ENCODE measurements at regions not wholly inside any gene's neighbourhood (a gene's known extent, or its start where the extent isn't known, plus 50 kb on each side); places are given as distances from the start of the nearest gene placed in this dataset.

GRCh38 chr3:16671690-16672089 lies 66.5 kb upstream of the DAZL start:
- peaks cover 33% of the 10 kb centered on the region for H3K79me2 ChIP-seq (replicated peaks; ENCODE audit: insufficient read depth)
- peaks cover 39% of the 10 kb centered on the region for H3K4me1 Mint-ChIP-seq
- H3F3A ChIP-seq (replicated peaks; ENCODE audit: low read depth): peaks cover 7% of the 10 kb centered on the region
- peak overlapping the region; percentile 54 for H3K4me2 ChIP-seq
- H3K4me1 ChIP-seq (ENCODE audit: insufficient read depth): peaks cover 37% of the 10 kb centered on the region
- no peaks in the 10 kb centered on the region for H4K20me1 ChIP-seq (replicated peaks; ENCODE audit: insufficient read depth)
- H2AFZ ChIP-seq: no peak overlapping the region
- H3K4me3 Mint-ChIP-seq: no peak overlapping the region
- TF ChIP-seq CTCF (conservative IDR thresholded peaks at IDR 0.05; ENCODE audit: low read depth in 2 of 2): no peak
- TF ChIP-seq NANOG (IDR thresholded peaks at IDR 0.05; ENCODE audit: borderline replicate concordance): peak; percentile 27; the same call in 1 of the 2 replicates
- H3K27ac Mint-ChIP-seq: peak overlapping the region; percentile 84
- H3K9me3 Mint-ChIP-seq: peaks cover 42% of the 10 kb centered on the region
- peaks cover 3% of the 10 kb centered on the region for H3K27me3 Mint-ChIP-seq (ENCODE audit: insufficient read depth, low read depth, poor library complexity)
- peak overlapping the region; percentile 95 for H3K27ac ChIP-seq (ENCODE audit: low read depth)
- no peaks in the 10 kb centered on the region for H3K27me3 ChIP-seq (ENCODE audit: insufficient read depth)
- DNase-seq (ENCODE audit: low spot score) (peak; percentile 88), ATAC-seq (peak; percentile 85)
- H3K36me3 ChIP-seq (ENCODE audit: insufficient read depth): peaks cover 30% of the 10 kb centered on the region
- H3K4me3 ChIP-seq: peak overlapping the region; percentile 11; the same call in 1 of the 2 replicates
- peaks cover 69% of the 10 kb centered on the region for H3K36me3 Mint-ChIP-seq (ENCODE audit: low read depth)
- no peaks in the 10 kb centered on the region; the same call in 1 of the 2 replicates for H3K9me2 ChIP-seq (ENCODE audit: insufficient read depth)

- peaks cover 37% of the 10 kb centered on the region for H3K4me1 ChIP-seq (ENCODE audit: insufficient read depth)
- H3K27ac ChIP-seq (ENCODE audit: low read depth): peak overlapping the region; percentile 95
- no peak overlapping the region for H3K4me3 ChIP-seq
- DNase-seq (ENCODE audit: low spot score): no peak
- 0 out of 2 replicates have a peak overlapping the region, but pooled peaks have one; percentile 54 for H3K4me2 ChIP-seq
- H3F3A ChIP-seq (replicated peaks; ENCODE audit: low read depth): peaks cover 7% of the 10 kb centered on the region
- H3K4me1 Mint-ChIP-seq: peaks cover 39% of the 10 kb centered on the region
- no peak overlapping the region for H2AFZ ChIP-seq
- H3K4me3 Mint-ChIP-seq: no peak overlapping the region
- H4K20me1 ChIP-seq (replicated peaks; ENCODE audit: insufficient read depth): no peaks in the 10 kb centered on the region
- peaks cover 72% of the 10 kb centered on the region for H3K36me3 Mint-ChIP-seq (ENCODE audit: low read depth)
- H3K79me2 ChIP-seq (replicated peaks; ENCODE audit: insufficient read depth): peaks cover 23% of the 10 kb centered on the region
- peaks cover 36% of the 10 kb centered on the region for H3K36me3 ChIP-seq (ENCODE audit: insufficient read depth)
- no peaks in the 10 kb centered on the region for H3K27me3 ChIP-seq (ENCODE audit: insufficient read depth)
- peaks cover 58% of the 10 kb centered on the region for H3K9me3 Mint-ChIP-seq
- H3K27me3 Mint-ChIP-seq (ENCODE audit: insufficient read depth, low read depth, poor library complexity): no peaks in the 10 kb centered on the region
- no peaks in the 10 kb centered on the region; the same call in 1 of the 2 replicates for H3K9me2 ChIP-seq (ENCODE audit: insufficient read depth)
- no peak for ATAC-seq
- no peak overlapping the region for H3K27ac Mint-ChIP-seq
- no peak for TF ChIP-seq ETS1 (IDR thresholded peaks at IDR 0.05)
- no peak for TF ChIP-seq CTCF (conservative IDR thresholded peaks at IDR 0.05; ENCODE audit: low read depth in 2 of 2)
- TF ChIP-seq ZNF331 (CRISPR knock-in tag; IDR thresholded peaks at IDR 0.05; ENCODE audit: low read depth): no peak
- TF ChIP-seq, protein P1, sequence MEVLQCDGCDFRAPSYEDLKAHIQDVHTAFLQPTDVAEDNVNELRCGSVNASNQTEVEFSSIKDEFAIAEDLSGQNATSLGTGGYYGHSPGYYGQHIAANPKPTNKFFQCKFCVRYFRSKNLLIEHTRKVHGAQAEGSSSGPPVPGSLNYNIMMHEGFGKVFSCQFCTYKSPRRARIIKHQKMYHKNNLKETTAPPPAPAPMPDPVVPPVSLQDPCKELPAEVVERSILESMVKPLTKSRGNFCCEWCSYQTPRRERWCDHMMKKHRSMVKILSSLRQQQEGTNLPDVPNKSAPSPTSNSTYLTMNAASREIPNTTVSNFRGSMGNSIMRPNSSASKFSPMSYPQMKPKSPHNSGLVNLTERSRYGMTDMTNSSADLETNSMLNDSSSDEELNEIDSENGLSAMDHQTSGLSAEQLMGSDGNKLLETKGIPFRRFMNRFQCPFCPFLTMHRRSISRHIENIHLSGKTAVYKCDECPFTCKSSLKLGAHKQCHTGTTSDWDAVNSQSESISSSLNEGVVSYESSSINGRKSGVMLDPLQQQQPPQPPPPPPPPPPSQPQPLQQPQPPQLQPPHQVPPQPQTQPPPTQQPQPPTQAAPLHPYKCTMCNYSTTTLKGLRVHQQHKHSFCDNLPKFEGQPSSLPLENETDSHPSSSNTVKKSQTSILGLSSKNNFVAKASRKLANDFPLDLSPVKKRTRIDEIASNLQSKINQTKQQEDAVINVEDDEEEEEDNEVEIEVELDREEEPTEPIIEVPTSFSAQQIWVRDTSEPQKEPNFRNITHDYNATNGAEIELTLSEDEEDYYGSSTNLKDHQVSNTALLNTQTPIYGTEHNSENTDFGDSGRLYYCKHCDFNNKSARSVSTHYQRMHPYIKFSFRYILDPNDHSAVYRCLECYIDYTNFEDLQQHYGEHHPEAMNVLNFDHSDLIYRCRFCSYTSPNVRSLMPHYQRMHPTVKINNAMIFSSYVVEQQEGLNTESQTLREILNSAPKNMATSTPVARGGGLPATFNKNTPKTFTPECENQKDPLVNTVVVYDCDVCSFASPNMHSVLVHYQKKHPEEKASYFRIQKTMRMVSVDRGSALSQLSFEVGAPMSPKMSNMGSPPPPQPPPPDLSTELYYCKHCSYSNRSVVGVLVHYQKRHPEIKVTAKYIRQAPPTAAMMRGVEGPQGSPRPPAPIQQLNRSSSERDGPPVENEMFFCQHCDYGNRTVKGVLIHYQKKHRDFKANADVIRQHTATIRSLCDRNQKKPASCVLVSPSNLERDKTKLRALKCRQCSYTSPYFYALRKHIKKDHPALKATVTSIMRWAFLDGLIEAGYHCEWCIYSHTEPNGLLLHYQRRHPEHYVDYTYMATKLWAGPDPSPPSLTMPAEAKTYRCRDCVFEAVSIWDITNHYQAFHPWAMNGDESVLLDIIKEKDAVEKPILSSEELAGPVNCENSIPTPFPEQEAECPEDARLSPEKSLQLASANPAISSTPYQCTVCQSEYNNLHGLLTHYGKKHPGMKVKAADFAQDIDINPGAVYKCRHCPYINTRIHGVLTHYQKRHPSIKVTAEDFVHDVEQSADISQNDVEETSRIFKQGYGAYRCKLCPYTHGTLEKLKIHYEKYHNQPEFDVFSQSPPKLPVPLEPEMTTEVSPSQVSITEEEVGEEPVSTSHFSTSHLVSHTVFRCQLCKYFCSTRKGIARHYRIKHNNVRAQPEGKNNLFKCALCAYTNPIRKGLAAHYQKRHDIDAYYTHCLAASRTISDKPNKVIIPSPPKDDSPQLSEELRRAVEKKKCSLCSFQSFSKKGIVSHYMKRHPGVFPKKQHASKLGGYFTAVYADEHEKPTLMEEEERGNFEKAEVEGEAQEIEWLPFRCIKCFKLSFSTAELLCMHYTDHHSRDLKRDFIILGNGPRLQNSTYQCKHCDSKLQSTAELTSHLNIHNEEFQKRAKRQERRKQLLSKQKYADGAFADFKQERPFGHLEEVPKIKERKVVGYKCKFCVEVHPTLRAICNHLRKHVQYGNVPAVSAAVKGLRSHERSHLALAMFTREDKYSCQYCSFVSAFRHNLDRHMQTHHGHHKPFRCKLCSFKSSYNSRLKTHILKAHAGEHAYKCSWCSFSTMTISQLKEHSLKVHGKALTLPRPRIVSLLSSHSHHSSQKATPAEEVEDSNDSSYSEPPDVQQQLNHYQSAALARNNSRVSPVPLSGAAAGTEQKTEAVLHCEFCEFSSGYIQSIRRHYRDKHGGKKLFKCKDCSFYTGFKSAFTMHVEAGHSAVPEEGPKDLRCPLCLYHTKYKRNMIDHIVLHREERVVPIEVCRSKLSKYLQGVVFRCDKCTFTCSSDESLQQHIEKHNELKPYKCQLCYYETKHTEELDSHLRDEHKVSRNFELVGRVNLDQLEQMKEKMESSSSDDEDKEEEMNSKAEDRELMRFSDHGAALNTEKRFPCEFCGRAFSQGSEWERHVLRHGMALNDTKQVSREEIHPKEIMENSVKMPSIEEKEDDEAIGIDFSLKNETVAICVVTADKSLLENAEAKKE (CRISPR knock-in tag; IDR thresholded peaks at IDR 0.05): no peak
- no peak for TF ChIP-seq STAT1 (IDR thresholded peaks at IDR 0.05; ENCODE audit: unreplicated experiment)
- TF ChIP-seq POLR2AphosphoS5 (IDR thresholded peaks at IDR 0.05; ENCODE audit: low read depth): no peak
- no peak for TF ChIP-seq JUNB (IDR thresholded peaks at IDR 0.05; ENCODE audit: unreplicated experiment)
- no peak for TF ChIP-seq ZNF114 (CRISPR knock-in tag; IDR thresholded peaks at IDR 0.05)
- no peak for TF ChIP-seq CREB1 (CRISPR knock-in tag; IDR thresholded peaks at IDR 0.05; ENCODE audit: low read depth)
- no peak for TF ChIP-seq EZH2phosphoT487 (IDR thresholded peaks at IDR 0.05; ENCODE audit: unreplicated experiment)
- TF ChIP-seq NANOG (IDR thresholded peaks at IDR 0.05; ENCODE audit: borderline replicate concordance): no peak
Measured at GRCh38 chr3:16673530-16673929, 68.3 kb upstream of the DAZL start.

All from GM23338 (cell line).